ENCODE measurements at regions not wholly inside any gene's neighbourhood (a gene's known extent, or its start where the extent isn't known, plus 50 kb on each side); places are given as distances from the start of the nearest gene placed in this dataset.

- TF ChIP-seq RAD21 (IDR thresholded peaks at IDR 0.05): no peak
- TF ChIP-seq HNF4A (conservative IDR thresholded peaks at IDR 0.05): no peak
- no peak for TF ChIP-seq ATF3 (IDR thresholded peaks at IDR 0.05)
- TF ChIP-seq JUND (IDR thresholded peaks at IDR 0.05): no peak
- TF ChIP-seq CTCF (IDR thresholded peaks at IDR 0.05; ENCODE audit: low read depth, low read length, missing input control): no peak
- no peak for TF ChIP-seq SP1 (IDR thresholded peaks at IDR 0.05)
- no peak for TF ChIP-seq HNF4G (IDR thresholded peaks at IDR 0.05)
Observed at GRCh38 chr7:155931396-155932085, 119.3 kb upstream of the SHH start.
